HEK293 (cell line): ENCODE measurements at regions not wholly inside any gene's neighbourhood (a gene's known extent, or its start where the extent isn't known, plus 50 kb on each side); places are given as distances from the start of the nearest gene placed in this dataset.

ENCODE experiments used
- TRIM28 ChIP-seq: IDR thresholded peaks from 2 replicates; pipeline ENCODE4 v1.6.1; 2011; ENCODE audit warnings: low read length, control low read depth, borderline replicate concordance
- ZEB2 ChIP-seq: fragments of 450-650 bp; formaldehyde crosslinking; IDR thresholded peaks from 2 replicates; pipeline ENCODE4 v1.5.1; 2016; ENCODE audit warnings: missing biosample characterization, missing genetic modification characterization
- ZNF19 ChIP-seq: fragments of 450-650 bp; formaldehyde crosslinking; IDR thresholded peaks from 2 replicates; pipeline ENCODE4; 2016; ENCODE audit warnings: missing biosample characterization, missing genetic modification characterization, low read depth
- ZNF274 ChIP-seq, 2 experiments: fragments of 200-500 bp in 1 of 2; fragments of 450-650 bp in 1 of 2; sonication (Bioruptor generic) in 1 of 2; formaldehyde crosslinking in 1 of 2; IDR thresholded peaks; 2 replicates each; pipeline versions ENCODE4 v1.5.1 to v1.6.1; 2014 to 2016; ENCODE audit warnings: borderline replicate concordance in 1 of 2, inconsistent platforms in 1 of 2, low read length in 1 of 2, missing biosample characterization in 1 of 2, missing genetic modification characterization in 1 of 2
- ZNF292 ChIP-seq: fragments of 450-650 bp; formaldehyde crosslinking; IDR thresholded peaks from 2 replicates; pipeline ENCODE4 v1.5.1; 2016; ENCODE audit warnings: low read depth, missing biosample characterization, missing genetic modification characterization, borderline replicate concordance
- TF ChIP-seq, protein P1 (sequence below): fragments of 450-650 bp; formaldehyde crosslinking; IDR thresholded peaks from 2 replicates; pipeline ENCODE4 v1.5.1; 2016; ENCODE audit warnings: missing biosample characterization, missing genetic modification characterization
- TF ChIP-seq, protein P2 (sequence below): fragments of 450-650 bp; formaldehyde crosslinking; IDR thresholded peaks from 2 replicates; pipeline ENCODE4 v1.5.1; 2016; ENCODE audit warnings: missing biosample characterization, missing genetic modification characterization
- TF ChIP-seq, protein P3 (sequence below): fragments of 450-650 bp; formaldehyde crosslinking; IDR thresholded peaks from 2 replicates; pipeline ENCODE4 v1.5.1; 2016; ENCODE audit warnings: missing biosample characterization, missing genetic modification characterization

DNA sequence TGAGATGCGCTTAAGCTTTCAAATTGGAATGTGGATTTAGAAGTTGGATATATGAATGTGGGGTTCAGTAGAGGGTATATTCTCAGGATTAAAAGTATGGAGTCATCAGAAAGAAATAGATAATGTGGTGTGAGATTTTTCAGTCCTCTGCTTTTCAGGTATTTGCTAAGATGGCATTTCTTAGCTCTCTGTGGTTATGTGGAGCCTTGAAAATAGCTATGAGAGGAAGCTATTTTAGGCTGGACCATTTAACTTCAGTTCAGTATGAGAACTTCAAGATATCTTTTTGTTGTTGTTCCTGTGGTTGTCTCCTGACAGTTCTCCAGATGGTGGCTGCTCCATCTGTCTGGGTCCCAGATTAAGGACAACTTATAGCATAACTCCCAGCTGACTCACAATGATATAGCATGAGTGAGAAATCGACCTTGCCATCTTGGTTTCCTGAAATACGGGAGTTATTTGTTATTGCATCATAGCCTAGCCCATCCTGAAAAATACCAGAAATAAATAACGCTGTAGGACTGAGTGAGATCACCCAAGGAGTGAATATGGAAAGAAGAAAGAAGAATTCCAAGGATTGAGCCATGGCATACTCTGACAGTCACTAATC is 461.5 kb downstream of the ANXA1 start:
- TF ChIP-seq, protein P1, sequence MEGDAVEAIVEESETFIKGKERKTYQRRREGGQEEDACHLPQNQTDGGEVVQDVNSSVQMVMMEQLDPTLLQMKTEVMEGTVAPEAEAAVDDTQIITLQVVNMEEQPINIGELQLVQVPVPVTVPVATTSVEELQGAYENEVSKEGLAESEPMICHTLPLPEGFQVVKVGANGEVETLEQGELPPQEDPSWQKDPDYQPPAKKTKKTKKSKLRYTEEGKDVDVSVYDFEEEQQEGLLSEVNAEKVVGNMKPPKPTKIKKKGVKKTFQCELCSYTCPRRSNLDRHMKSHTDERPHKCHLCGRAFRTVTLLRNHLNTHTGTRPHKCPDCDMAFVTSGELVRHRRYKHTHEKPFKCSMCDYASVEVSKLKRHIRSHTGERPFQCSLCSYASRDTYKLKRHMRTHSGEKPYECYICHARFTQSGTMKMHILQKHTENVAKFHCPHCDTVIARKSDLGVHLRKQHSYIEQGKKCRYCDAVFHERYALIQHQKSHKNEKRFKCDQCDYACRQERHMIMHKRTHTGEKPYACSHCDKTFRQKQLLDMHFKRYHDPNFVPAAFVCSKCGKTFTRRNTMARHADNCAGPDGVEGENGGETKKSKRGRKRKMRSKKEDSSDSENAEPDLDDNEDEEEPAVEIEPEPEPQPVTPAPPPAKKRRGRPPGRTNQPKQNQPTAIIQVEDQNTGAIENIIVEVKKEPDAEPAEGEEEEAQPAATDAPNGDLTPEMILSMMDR (tag by site-specific recombination), result no peak
- TF ChIP-seq ZNF274 (IDR thresholded peaks at IDR 0.05; ENCODE audit: low read length), result no peak
- TF ChIP-seq ZNF274 (tag by site-specific recombination; IDR thresholded peaks at IDR 0.05; ENCODE audit: borderline replicate concordance), result no peak
- TF ChIP-seq, protein P2, sequence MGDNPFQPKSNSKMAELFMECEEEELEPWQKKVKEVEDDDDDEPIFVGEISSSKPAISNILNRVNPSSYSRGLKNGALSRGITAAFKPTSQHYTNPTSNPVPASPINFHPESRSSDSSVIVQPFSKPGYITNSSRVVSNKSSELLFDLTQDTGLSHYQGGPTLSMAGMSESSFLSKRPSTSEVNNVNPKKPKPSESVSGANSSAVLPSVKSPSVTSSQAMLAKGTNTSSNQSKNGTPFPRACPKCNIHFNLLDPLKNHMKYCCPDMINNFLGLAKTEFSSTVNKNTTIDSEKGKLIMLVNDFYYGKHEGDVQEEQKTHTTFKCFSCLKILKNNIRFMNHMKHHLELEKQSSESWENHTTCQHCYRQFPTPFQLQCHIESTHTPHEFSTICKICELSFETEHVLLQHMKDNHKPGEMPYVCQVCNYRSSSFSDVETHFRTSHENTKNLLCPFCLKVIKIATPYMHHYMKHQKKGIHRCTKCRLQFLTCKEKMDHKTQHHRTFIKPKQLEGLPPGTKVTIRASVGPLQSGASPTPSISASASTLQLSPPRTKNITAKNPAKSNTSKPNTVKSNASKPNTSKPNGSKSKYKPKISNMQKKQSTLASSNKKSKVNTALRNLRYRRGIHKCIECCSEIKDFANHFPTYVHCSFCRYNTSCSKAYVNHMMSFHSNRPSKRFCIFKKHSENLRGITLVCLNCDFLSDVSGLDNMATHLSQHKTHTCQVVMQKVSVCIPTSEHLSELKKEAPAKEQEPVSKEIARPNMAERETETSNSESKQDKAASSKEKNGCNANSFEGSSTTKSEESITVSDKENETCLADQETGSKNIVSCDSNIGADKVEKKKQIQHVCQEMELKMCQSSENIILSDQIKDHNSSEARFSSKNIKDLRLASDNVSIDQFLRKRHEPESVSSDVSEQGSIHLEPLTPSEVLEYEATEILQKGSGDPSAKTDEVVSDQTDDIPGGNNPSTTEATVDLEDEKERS (tag by site-specific recombination), result no peak
- TF ChIP-seq ZNF19 (tag by site-specific recombination), result no peak
- TF ChIP-seq, protein P3, sequence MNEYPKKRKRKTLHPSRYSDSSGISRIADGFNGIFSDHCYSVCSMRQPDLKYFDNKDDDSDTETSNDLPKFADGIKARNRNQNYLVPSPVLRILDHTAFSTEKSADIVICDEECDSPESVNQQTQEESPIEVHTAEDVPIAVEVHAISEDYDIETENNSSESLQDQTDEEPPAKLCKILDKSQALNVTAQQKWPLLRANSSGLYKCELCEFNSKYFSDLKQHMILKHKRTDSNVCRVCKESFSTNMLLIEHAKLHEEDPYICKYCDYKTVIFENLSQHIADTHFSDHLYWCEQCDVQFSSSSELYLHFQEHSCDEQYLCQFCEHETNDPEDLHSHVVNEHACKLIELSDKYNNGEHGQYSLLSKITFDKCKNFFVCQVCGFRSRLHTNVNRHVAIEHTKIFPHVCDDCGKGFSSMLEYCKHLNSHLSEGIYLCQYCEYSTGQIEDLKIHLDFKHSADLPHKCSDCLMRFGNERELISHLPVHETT (tag by site-specific recombination), result no peak
- TF ChIP-seq ZEB2, result no peak
- TF ChIP-seq TRIM28, result no peak
- no peak for TF ChIP-seq ZNF292
